ENCODE measurements at regions not wholly inside any gene's neighbourhood (a gene's known extent, or its start where the extent isn't known, plus 50 kb on each side); places are given as distances from the start of the nearest gene placed in this dataset.

DNA sequence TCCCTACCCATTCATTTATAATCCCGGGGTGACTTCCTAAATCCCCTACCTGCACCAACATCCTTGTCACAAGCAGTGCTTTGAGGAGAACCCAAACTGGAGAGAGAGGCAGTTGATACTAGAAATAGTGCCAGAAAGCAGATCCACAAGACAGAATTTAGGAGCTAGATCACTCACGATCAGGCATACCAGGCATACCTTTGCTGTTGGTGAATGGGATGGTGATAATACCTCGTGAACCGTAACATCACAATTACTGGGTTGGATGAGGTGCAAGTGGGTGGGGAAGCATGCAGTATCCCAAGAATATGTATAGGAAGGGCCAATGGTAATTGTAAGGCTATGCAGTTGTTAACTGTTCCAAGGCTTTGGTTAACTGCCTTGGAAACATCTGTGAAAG is 129.3 kb downstream of the TMA16 start:
- no peak for DNase-seq

DNA sequence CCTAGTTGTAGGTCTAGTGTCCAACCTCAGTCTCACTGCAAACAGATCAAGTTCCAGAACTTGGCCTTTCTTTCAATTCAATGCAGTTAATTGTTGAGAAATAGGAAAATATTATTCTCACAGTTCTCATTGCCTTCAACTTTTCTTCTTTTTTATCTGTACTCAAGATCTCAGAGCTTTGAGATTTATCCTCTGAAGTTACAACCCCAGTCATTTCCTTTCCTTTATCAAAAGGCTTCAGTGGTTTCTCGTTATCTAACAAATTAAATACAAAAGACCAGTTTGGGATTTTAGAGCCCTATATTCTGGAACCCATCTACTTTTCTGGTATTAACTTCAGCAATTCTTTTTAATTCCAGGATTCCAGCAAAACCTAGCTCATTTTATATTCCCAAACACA is 130.2 kb downstream of the TMA16 start:
- no peak for DNase-seq

DNA sequence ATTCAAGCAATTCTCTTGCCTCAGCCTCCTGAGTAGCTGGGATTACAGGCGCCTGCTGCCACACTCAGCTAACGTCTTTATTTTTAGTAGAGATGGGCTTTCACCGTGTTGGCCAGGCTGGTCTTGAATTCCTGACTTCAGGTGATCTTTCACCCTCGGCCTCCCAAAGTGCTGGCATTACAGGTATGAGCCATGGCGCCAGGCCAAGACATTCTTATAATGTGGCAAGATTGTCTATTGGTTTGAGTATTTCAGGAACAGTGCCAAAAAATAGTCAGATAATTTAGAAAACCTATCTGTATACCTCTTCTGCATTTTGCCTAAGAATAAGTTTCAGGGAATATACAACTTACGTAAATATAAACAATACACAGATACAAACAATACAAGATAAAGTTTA is 136.8 kb downstream of the TMA16 start:
- no peak for DNase-seq

DNA sequence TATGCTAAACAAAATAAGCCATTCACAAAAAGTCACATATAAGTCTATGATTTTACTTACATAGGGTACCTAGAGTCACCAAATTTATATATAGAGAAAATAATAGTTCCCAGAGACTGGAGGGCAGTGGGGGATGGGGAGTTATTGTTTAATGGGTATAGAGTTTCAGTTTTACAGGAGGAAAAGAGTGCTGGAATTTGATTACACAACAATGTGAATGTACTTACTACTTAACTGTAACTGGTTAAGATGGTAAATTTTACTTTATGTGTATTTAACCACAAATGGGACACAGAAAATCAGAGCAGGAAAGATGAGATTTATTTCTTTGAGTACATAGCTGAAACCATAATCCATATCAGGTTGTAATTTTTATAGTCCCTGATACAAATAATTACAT is 144.4 kb downstream of the TMA16 start:
- no peak for DNase-seq

DNA sequence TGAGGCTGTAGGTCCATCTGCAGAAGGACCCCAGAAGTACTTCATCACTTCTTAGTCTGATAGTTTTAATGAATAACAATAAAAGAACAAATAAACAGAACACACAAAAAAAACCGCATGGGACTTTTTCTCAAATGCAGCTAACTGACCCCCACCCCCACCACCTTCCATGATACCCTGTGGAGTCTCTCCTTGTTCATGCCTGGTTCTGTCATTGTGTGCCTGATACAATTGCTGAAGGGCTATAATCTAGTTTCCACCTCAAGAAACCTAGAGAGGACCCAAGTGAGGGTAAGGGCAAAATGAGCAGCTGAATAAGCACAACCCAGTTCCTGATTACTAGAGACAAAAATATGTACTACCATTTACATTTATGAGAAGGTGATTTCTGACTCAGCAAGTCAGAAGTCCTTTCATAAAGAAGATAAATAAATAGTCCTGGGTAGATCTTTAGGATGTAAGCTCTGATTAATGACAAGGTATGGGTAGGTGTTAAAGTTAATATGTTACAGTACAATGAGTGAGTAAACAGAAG is 155.1 kb downstream of the TMA16 start:
- DNase-seq = no peak

DNA sequence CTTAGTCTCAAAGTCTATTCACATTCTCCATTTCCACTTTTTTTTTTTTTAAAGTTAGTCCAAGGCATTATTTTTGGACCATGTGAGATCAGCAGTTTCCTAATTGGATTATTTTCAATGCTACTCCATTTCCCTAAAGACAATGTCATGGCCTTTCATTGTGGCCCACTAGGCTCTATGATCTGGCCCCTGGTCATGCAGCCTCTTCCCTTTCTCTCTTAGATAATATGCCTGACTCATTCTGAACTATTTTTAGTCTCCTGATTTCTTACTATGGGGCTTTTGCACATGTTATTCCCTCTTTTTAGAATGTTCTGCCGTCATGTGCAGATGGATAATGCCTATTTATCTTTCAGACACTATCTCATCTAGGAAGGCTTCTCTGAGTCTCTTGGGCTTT is 157.3 kb downstream of the TMA16 start:
- DNase-seq = no peak

DNA sequence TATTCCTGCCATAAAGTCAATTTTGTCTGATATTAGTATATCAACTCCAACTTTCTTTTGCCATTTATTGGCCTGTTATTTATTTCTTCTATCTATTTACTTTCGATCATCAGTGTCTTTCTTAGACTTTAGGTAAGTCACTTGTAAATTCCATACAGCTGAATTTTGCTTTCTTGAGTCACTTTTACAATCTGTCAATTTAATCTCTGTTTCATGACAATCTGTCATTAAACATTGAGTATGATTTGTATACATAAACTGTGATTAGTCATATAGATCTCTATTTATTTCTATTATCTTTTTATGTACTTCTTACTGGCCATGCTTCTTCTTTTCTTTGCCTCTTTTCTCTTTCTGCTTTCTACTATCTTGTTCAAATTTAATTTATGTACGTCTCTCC is 160.1 kb downstream of the TMA16 start:
- DNase-seq = no peak

DNA sequence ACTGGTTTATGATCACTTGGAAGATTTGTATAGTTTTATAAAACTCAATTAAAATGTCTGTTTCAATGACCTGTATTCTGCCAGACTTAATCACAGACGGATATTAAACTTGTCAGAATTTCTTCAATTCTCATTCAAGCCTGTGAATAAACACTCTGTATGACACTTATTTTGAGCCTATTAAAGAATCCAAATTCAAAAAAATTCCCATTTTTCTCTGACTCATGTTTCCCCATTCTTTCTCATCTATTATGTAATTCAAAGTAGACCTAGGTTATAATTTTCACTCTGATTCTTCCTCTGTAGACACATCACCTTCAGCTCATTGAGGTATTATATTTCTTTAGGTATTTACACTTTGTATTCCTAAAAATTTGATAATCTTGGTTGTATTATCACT is 166.1 kb downstream of the TMA16 start:
- no peak for DNase-seq

DNA sequence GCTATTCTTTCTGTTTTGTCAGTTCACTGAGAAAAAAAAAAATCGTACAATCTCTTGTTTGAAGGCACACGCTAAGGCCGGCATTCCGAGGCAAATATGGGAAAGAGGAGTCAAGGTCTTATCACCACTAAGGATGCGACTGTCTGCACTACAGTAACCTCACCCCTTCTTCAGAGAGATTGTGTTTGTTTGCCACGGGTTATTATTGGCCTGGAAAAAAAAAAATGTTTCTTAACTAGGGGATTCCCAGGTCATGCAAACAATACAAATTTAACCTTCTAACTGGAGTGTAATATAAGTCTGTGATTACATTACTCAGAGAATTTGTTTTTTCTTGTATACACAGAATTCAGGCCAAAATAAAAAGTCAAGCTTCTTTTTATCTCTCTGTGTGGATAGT is 168.3 kb downstream of the TMA16 start:
- no peak for DNase-seq

DNA sequence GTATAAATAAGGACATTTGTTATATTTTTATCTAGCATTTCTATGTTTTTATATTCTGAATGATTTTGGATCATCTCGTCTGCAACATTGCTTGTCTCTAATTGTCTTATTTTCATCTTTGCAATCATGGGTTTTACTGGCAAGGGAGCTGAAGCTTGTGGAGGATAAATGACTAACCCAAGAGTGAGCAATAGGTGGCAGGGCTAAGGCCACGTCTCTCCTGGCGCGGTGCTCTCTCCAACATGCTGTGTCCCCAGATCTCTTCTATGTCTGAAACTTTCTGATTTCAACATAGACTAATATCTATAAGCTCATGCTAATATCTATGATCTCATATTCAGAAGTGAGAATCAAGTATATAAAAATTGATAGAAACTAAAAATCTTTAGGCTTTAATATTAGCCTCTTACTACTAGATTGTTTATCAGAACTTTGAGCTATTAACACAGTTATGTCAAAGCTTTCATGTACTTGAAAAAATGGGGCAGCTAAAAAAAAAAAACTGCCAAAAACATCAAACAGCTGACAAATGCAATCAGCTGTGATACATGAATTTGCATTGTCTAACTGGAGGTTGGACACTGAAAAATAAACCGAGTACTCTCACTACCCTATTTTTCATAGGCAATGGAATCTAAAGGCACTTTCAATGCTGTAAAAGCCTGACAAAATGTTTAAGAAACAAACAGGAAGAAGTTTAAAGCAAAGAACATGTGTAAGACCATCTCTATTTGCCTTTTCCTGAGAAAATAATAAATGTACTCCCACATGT is 169.2 kb downstream of the TMA16 start:
- peak; percentile 5 for DNase-seq

DNA sequence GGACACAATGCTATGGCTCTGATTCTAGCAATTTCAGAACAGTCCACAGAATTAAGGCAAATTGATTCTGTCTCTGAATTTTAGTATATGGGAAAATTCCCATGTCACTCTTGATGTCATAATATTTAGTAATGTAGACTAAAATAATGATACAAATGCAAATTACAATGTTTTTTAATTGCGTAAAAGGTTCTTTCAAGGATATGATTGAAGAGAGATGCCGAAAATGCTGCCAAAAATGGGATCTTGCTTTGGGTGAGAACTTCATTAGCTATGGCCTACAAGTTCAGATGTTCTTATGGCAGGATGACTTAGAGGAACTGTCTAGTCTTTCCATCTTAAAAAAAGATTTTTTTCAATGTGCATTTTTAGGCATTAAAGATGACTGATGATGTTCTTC is 170.6 kb downstream of the TMA16 start:
- DNase-seq = no peak

DNA sequence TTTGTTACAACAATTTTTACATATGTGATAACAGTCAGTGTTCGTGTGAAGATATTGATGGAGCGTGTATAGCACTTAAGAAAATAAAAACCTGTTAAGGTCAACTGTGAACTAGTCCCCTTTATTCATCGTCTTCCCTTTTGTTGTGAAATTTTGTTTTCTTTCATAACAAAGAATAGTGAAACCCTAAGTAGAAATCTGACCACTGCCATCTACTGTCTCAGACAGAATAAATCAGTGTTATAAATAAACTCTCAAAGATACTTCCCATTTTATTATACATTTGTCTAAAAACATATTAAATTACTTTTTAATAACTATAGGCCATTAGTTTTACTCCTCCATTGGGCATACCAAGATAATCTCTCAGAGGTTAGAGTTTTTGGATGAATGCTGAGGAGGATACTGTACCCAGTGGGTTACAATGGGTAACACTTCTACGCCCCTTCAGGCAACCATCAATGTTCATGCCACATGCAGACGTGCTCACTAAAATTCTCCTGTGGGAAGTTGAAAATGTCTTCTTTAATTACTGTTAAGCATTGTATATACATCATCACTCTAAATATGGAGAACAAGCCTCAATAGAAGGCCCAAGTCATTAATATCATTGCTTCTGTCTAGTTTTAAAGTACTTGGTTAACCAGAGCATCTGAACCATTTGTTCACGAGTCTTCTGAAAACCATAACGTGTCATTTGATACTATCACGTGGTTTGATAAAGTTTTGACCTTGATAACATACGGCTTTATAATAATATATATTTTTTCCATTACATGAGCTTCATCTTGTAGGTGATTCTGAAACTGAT is 171.2 kb downstream of the TMA16 start:
- no peak for DNase-seq

DNA sequence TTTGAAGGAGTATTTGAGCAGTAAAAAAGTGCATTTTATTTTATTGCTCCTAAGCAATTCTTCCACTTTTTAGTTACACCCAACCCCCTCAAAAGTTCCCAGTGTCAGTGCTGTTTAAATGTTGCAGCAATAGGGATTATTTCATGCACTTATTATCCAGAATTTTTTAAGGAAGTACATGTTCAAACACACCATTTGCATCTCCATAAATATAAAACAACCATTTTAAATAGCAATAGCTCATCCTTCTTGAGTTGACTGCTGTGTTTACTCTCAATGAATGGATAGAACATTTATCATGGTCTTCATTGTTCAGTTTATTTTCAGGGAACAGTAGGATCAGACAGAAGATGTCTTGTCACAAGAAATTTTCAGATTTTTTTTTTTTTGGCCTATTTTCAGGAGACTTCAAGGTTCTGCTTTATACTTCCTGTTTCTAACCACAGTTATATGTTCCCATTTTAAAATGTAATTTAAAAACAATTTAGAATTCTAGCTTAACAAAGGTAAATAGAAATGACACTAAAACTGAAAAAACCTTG is 171.9 kb downstream of the TMA16 start:
- no peak for DNase-seq

DNA sequence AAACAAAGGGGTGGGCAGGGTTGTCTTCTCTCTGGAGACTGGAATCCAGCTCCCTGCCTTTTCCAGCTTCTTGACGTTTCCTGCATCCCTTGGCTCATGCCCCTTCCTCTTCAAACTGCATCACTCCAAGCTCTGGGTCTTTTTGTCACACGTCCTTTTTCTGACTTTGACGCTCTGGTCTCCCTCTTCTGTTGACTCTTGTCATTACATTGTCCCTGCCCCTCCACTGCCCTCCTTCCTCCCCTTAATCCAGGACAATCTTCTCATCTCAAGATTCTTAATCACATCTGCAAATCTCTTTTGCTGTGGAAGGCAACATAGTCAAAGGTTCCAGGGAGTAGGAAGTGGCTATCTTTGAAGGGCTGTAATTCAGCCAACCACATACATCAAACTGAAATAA is 178.3 kb downstream of the TMA16 start:
- no peak for DNase-seq

DNA sequence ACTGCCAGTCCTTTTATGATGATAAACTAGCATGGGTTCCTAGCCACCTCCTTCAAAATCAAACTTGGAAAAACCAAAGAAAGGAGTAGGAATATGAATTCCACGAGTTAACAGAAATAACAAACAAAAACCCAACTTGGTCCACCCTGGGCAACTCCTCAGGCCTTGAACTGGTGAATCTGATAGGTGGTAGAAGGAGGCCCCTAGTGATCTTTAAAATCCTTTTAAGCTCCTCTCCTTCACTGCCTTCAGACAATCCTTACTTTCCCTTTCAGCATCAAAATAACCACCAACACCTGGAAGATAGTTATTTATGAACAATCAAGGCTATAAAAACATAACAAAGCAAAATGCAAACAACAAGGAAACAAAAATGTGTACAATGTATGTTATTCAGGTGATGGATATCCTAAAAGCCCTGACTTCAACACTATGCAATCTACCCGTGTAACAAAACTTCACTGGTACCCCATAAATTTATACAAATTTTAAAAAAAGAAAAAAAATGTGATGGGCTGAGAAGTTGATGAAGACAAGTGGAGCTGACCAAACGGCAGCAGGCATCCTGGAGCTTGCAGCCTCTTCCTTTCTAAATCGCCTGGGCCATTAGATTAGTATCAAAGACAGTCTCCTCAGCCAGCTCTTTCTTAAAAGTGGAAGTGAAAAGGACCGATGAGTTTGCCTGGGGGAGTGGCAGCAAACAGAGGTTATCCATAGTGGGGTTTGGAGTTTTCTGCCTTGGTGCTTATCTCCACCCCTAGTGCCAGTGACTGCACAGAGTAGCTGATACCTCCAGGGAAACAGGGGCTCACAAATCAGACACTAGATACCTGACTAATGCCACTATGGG is 179.6 kb downstream of the TMA16 start:
- DNase-seq = no peak

DNA sequence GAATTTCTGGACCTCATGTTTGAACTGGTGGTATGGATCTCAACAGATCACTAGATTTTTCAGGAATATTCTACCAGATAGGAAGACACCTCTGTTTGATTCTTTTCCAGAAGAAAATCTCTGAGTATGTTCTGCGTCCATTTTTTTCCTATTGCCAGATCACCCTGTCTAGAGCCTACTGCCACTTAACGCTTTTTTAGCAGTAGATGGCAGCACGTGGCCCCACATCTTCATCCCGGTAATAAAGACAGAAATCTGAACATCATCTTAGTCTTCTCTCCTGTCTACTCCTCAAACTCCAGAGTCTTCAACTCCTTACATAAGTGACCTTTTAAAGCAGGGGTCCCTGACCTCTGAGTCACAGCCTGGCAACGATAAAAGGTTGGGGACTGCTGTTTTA is 184.7 kb downstream of the TMA16 start:
- no peak for DNase-seq

DNA sequence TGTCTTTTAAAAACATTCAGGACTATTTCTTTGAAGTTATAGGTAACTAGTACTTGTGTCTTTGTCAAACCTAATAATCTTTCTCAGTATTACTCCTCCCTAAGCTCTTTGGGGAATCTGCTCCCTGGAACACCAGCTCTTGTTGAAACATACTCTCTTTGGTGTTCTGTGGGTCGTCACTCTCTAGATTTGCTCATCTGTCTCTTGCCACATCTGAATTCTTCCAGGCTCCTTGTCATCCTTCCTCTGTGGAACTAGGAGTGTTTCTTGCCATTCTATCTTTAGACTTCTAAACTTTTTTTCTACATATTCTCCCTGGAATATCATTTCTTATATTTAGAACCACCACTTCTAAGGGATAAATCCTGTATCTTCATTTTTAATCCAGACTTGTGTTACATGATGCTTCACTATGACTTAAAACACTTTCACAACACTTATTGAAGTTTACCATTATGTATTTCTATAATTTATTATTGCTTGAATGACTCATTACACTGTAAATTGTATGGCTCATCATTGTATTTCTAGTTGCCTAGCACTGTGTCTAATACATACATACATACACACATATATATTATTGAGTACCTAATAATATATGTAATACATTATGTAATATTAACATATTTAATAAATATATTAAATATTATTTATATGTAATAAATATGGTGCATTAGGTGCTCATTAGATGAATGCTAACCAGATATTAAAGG is 186.1 kb downstream of the TMA16 start:
- DNase-seq = no peak

DNA sequence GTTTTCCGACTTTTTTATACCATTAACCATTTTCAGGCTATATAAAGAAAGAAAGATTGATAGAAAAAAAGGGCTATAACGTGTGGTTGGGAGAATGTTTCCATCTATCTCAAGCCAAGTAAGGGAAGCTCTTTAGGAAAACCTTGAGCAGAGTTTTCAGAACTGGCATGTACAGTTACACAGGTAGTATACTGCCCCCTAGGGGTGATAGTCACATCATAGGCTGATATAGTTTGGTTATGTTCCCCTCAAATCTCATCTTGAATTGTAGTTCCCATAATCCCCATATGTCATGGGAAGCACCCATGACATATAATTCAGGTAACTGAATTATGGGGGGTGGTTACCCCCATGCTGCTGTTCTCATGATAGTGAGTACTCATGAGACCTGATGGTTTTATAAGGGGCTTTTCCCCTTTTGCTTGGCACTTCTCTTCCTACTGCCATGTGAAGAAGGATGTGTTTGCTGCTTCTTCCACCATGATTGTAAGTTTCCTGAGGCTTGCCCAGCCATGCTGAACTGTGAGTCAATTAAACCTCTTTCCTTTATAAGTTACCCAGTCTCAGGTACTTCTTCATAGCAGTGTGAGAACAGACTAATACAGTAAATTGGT is 186.8 kb downstream of the TMA16 start:
- DNase-seq = no peak

DNA sequence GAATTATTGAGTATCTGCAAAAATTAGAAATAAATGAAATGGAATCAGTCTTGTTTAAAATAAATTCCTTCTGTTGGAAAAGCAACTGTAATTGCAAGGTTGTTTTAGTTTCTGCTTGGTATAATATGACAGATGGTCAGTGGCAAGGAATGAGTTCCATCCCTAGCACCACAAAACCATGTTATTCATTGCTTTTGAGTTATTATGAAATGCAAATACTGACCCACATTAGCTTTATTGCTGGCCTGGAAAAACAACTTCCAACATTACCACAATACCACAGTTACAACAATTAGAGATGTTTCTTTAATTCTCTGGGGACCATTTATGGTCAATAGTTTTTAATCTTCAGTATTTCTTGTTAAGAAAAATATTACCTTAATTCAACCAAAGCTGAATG is 194.4 kb downstream of the TMA16 start:
- no peak for DNase-seq

DNA sequence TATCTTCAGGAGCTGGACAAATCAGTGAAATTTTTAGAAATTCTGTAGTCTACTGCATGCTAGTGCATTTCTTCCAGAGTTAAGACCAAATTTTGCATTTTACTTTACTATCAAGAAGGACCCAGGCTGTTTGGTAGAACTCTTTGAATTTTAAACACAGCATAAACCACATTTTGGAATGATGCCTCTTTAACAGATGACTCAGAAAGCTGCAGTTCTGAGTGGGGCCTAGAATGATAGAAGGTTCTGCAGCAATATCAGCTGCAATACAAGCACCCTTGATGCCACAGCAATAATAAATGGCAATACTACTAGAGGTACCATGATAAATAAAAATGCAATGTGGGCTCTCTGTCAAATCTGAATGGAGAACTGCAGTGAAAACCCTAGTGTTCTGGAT is 198.7 kb downstream of the TMA16 start:
- DNase-seq = no peak

DNA sequence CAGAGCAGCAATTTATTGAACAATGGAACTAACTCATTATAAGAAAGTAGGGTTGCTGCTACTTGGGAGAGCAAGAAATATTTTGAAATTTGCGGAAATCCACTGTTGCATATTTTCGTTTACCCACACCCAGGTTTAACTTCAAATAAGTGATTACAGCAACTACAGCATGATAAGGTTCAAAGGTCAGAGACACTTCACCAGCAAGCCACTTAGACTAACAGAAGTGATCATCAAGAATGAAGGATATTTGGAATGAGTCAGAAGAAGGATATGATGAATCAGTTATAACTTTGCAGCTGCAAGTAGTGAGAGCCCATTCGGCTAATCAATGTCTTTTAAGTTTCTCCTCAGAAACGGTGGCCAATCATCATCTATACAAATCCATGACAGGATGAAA is 199.3 kb downstream of the TMA16 start:
- no peak for DNase-seq

DNA sequence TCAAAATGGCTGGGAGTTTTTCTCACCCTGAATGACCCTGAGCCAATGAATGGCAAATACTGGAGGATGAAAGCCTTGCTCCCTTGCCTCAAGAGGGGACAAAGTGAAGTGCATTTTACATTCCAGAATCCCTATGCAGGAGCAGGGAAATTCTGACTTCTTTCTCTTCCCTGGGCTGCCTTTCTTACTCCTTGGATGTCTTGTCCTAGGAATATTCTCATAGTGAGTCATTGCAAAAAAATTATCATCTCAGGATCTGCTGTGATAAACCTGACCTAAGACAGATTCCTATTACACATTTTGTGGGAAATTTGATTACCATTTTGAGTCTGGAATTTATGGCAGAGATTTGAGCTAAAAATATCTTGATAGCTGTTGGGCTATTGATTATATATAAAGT is 199.9 kb downstream of the TMA16 start:
- DNase-seq = no peak
